ENCODE measurements at regions not wholly inside any gene's neighbourhood (a gene's known extent, or its start where the extent isn't known, plus 50 kb on each side); places are given as distances from the start of the nearest gene placed in this dataset.

- ATAC-seq (ENCODE audit: low FRiP score) (no peak), DNase-seq (no peak)
- no peak overlapping the region for H3K4me3 ChIP-seq (ENCODE audit: low read length in 2 of 2)
- peaks cover 0 to 2% of the 10 kb centered on the region in 2 donors for H3K27me3 ChIP-seq (ENCODE audit: control insufficient read depth in 1 of 2, insufficient read depth in 2 of 2, low read length in 1 of 2)
- no peak overlapping the region for H3K27ac ChIP-seq (ENCODE audit: low read depth in 1 of 2, low read length in 2 of 2)
- H3K9me3 ChIP-seq (ENCODE audit: control insufficient read depth, low read length) = no peaks in the 10 kb centered on the region
- H3K4me1 ChIP-seq (ENCODE audit: control insufficient read depth in 1 of 2, insufficient read depth in 2 of 2, low read length in 2 of 2) = no peaks in the 10 kb centered on the region
- WGBS, 2 donors = 95 to 98% methylated on average over 1 of the region's 1 CpG
- no peaks in the 10 kb centered on the region for H3K36me3 ChIP-seq (ENCODE audit: control insufficient read depth in 1 of 2, insufficient read depth in 2 of 2, low read length in 1 of 2)
- intact Hi-C loops (cut with DNase I) = no loop called here
Observed at GRCh38 chr12:59093073-59093772, 172.9 kb upstream of the LRIG3 start.

GRCh38 chr12:59088673-59089072 lies 168.4 kb upstream of the LRIG3 start:
- intact Hi-C loops (cut with DNase I) = loop anchor here (5.0 to 10.0 kb wide), 5 partner anchors 164 to 744 kb away; partner anchors contain the start of gene LRIG3 (in 1 of the 2)
- ATAC-seq (ENCODE audit: low FRiP score) (no peak), DNase-seq (no peak)
- Histone ChIP-seq H3K4me1 (ENCODE audit: control insufficient read depth in 1 of 2, insufficient read depth in 2 of 2, low read length in 2 of 2) (no peaks in the 10 kb centered on the region), H3K27me3 (ENCODE audit: control insufficient read depth in 1 of 2, insufficient read depth in 2 of 2, low read length in 1 of 2) (peaks cover 0 to 2% of the 10 kb centered on the region in 2 donors), H3K36me3 (ENCODE audit: control insufficient read depth in 1 of 2, insufficient read depth in 2 of 2, low read length in 1 of 2) (no peaks in the 10 kb centered on the region), H3K4me3 (ENCODE audit: low read length in 2 of 2) (no peak overlapping the region), H3K9me3 (ENCODE audit: control insufficient read depth, low read length) (no peaks in the 10 kb centered on the region), H3K27ac (ENCODE audit: low read depth in 1 of 2, low read length in 2 of 2) (no peak overlapping the region)
- WGBS, 2 donors = 61 to 63% methylated on average over 5 of the region's 5 CpGs

GRCh38 chr12:59087691-59088090 lies 167.4 kb upstream of the LRIG3 start:
- no peak overlapping the region for H3K4me3 ChIP-seq (ENCODE audit: low read length in 2 of 2)
- H3K36me3 ChIP-seq (ENCODE audit: control insufficient read depth in 1 of 2, insufficient read depth in 2 of 2, low read length in 1 of 2) = no peaks in the 10 kb centered on the region
- intact Hi-C loops (cut with DNase I) = loop anchor here (2.0 to 10.0 kb wide), 6 partner anchors 163 to 743 kb away; partner anchors contain the start of gene LRIG3 (in 1 of the 2)
- H3K27ac ChIP-seq (ENCODE audit: low read depth in 1 of 2, low read length in 2 of 2) = no peak overlapping the region
- no peaks in the 10 kb centered on the region for H3K9me3 ChIP-seq (ENCODE audit: control insufficient read depth, low read length)
- DNase-seq = no peak
- 42 to 46% methylated on average over 3 of the region's 3 CpGs for WGBS, 2 donors
- H3K4me1 ChIP-seq (ENCODE audit: control insufficient read depth in 1 of 2, insufficient read depth in 2 of 2, low read length in 2 of 2) = no peaks in the 10 kb centered on the region
- peaks cover 0 to 2% of the 10 kb centered on the region in 2 donors for H3K27me3 ChIP-seq (ENCODE audit: control insufficient read depth in 1 of 2, insufficient read depth in 2 of 2, low read length in 1 of 2)
- no peak for ATAC-seq (ENCODE audit: low FRiP score)

GRCh38 chr12:59087077-59087673 lies 166.9 kb upstream of the LRIG3 start:
- Histone ChIP-seq H3K27me3 (ENCODE audit: control insufficient read depth in 1 of 2, insufficient read depth in 2 of 2, low read length in 1 of 2) (no peaks in the 10 kb centered on the region), H3K9me3 (ENCODE audit: control insufficient read depth, low read length) (no peaks in the 10 kb centered on the region), H3K4me1 (ENCODE audit: control insufficient read depth in 1 of 2, insufficient read depth in 2 of 2, low read length in 2 of 2) (no peaks in the 10 kb centered on the region), H3K4me3 (ENCODE audit: low read length in 2 of 2) (no peak overlapping the region), H3K27ac (ENCODE audit: low read depth in 1 of 2, low read length in 2 of 2) (no peak overlapping the region), H3K36me3 (ENCODE audit: control insufficient read depth in 1 of 2, insufficient read depth in 2 of 2, low read length in 1 of 2) (no peaks in the 10 kb centered on the region)
- ATAC-seq (ENCODE audit: low FRiP score) = no peak
- DNase-seq = no peak
- intact Hi-C loops (cut with DNase I) = loop anchor here (2.0 to 10.0 kb wide), 6 partner anchors 162 to 742 kb away; partner anchors contain the start of gene LRIG3 (in 1 of the 2)

GRCh38 chr12:59086126-59086525 lies 165.8 kb upstream of the LRIG3 start:
- H3K4me1 ChIP-seq (ENCODE audit: control insufficient read depth in 1 of 2, insufficient read depth in 2 of 2, low read length in 2 of 2) = no peaks in the 10 kb centered on the region
- H3K27ac ChIP-seq (ENCODE audit: low read depth in 1 of 2, low read length in 2 of 2) = no peak overlapping the region
- intact Hi-C loops (cut with DNase I) = loop anchor here (2.0 to 10.0 kb wide), 6 partner anchors 161 to 741 kb away; partner anchors contain the start of gene LRIG3 (in 1 of the 2)
- 92% methylated on average over 4 of the region's 4 CpGs for WGBS, 2 donors
- no peak overlapping the region for H3K4me3 ChIP-seq (ENCODE audit: low read length in 2 of 2)
- no peaks in the 10 kb centered on the region for H3K9me3 ChIP-seq (ENCODE audit: control insufficient read depth, low read length)
- H3K36me3 ChIP-seq (ENCODE audit: control insufficient read depth in 1 of 2, insufficient read depth in 2 of 2, low read length in 1 of 2) = no peaks in the 10 kb centered on the region
- DNase-seq (no peak), ATAC-seq (ENCODE audit: low FRiP score) (no peak)
- no peaks in the 10 kb centered on the region for H3K27me3 ChIP-seq (ENCODE audit: control insufficient read depth in 1 of 2, insufficient read depth in 2 of 2, low read length in 1 of 2)

- Histone ChIP-seq H3K4me3 (ENCODE audit: low read length in 2 of 2) (no peak overlapping the region), H3K4me1 (ENCODE audit: control insufficient read depth in 1 of 2, insufficient read depth in 2 of 2, low read length in 2 of 2) (no peaks in the 10 kb centered on the region), H3K9me3 (ENCODE audit: control insufficient read depth, low read length) (no peaks in the 10 kb centered on the region), H3K27me3 (ENCODE audit: control insufficient read depth in 1 of 2, insufficient read depth in 2 of 2, low read length in 1 of 2) (no peaks in the 10 kb centered on the region), H3K27ac (ENCODE audit: low read depth in 1 of 2, low read length in 2 of 2) (no peak overlapping the region), H3K36me3 (ENCODE audit: control insufficient read depth in 1 of 2, insufficient read depth in 2 of 2, low read length in 1 of 2) (no peaks in the 10 kb centered on the region)
- no peak for ATAC-seq (ENCODE audit: low FRiP score)
- intact Hi-C loops (cut with DNase I) = loop anchor here (2.0 to 10.0 kb wide), 6 partner anchors 161 to 741 kb away; partner anchors contain the start of gene LRIG3 (in 1 of the 2)
- 40 to 45% methylated on average over 3 of the region's 3 CpGs for WGBS, 2 donors
- DNase-seq = no peak
Observed at GRCh38 chr12:59085690-59086089, 165.4 kb upstream of the LRIG3 start.

GRCh38 chr12:59084511-59085375 lies 164.4 kb upstream of the LRIG3 start:
- peak overlapping the region in 1 of 2 donors; percentile 32 for H3K4me3 ChIP-seq (ENCODE audit: low read length in 2 of 2)

GRCh38 chr12:59082952-59083351 lies 162.6 kb upstream of the LRIG3 start:
- DNase-seq = no peak
- Histone ChIP-seq H3K36me3 (ENCODE audit: control insufficient read depth in 1 of 2, insufficient read depth in 2 of 2, low read length in 1 of 2) (no peaks in the 10 kb centered on the region), H3K27ac (ENCODE audit: low read depth in 1 of 2, low read length in 2 of 2) (no peak overlapping the region), H3K4me3 (ENCODE audit: low read length in 2 of 2) (no peak overlapping the region), H3K27me3 (ENCODE audit: control insufficient read depth in 1 of 2, insufficient read depth in 2 of 2, low read length in 1 of 2) (no peaks in the 10 kb centered on the region), H3K9me3 (ENCODE audit: control insufficient read depth, low read length) (no peaks in the 10 kb centered on the region), H3K4me1 (ENCODE audit: control insufficient read depth in 1 of 2, insufficient read depth in 2 of 2, low read length in 2 of 2) (no peaks in the 10 kb centered on the region)
- 92% methylated on average over 3 of the region's 3 CpGs for WGBS, 2 donors
- intact Hi-C loops (cut with DNase I) = loop anchor here (10.0 kb wide), 4 partner anchors 158 to 738 kb away; partner anchors contain the start of gene LRIG3 (in 1 of the 2)
- ATAC-seq (ENCODE audit: low FRiP score) = no peak

More at GRCh38 chr12:59084511-59085375, 164.4 kb upstream of the LRIG3 start:
- 8 to 12% methylated on average over 12 of the region's 12 CpGs for WGBS, 2 donors
- peak; percentile 20 for ATAC-seq (ENCODE audit: low FRiP score)
- intact Hi-C loops (cut with DNase I) = loop anchor here (5.0 to 10.0 kb wide), 5 partner anchors 160 to 740 kb away; partner anchors contain the start of gene LRIG3 (in 1 of the 2)
- H3K27me3 ChIP-seq (ENCODE audit: control insufficient read depth in 1 of 2, insufficient read depth in 2 of 2, low read length in 1 of 2) = no peaks in the 10 kb centered on the region
- H3K9me3 ChIP-seq (ENCODE audit: control insufficient read depth, low read length) = no peaks in the 10 kb centered on the region
- peak overlapping the region in 1 of 2 donors; percentile 6 for H3K27ac ChIP-seq (ENCODE audit: low read depth in 1 of 2, low read length in 2 of 2)
- H3K36me3 ChIP-seq (ENCODE audit: control insufficient read depth in 1 of 2, insufficient read depth in 2 of 2, low read length in 1 of 2) = no peaks in the 10 kb centered on the region
- H3K4me1 ChIP-seq (ENCODE audit: control insufficient read depth in 1 of 2, insufficient read depth in 2 of 2, low read length in 2 of 2) = no peaks in the 10 kb centered on the region
- no peak for DNase-seq

Measured in aorta (tissue), 5 donors.